ENCODE measurements at regions not wholly inside any gene's neighbourhood (a gene's known extent, or its start where the extent isn't known, plus 50 kb on each side); places are given as distances from the start of the nearest gene placed in this dataset.

DNA sequence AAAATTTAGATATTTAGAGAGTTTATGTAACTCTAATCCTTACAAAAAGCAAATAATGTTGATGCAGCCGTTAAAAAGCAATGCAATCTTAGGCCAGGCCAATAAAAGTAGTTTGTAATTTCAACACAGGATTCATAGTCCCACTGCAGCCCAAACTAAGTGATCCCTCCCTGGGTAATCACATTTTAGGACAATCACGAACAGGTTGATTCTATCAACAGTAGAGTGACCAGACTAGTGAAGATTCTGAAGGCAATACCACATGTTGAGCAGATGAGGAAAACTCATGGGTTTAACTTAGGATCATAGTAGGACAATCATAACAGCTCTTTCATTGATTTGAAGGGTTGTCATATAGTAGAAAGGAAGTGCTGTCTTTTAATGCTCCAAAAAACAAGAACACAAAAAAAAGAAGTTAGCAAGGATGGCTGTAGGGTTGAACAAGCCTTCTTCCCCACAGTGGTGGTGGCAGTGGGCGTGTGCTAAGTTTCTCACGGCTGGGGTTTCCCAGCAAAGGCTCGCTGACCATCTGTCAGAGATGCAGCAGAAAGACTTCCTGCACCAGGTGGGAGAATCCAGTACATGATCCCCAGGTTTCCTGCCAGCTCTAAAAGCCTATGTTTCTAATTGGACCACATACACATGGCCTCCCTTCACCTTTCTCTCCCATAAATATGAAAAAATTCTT lies 212.2 kb downstream of the CHRM2 start:
- H3K9me1 ChIP-seq (replicated peaks; ENCODE audit: control insufficient read depth, extremely low read depth, insufficient read depth, low read length): no peaks in the 10 kb centered on the region
- no peaks in the 10 kb centered on the region for H3K4me1 ChIP-seq (ENCODE audit: control insufficient read depth, extremely low read depth, insufficient read depth, low read length)
- DNase-seq (ENCODE audit: low read depth, low spot score): no peak
- no peaks in the 10 kb centered on the region for H3K27me3 ChIP-seq (ENCODE audit: control insufficient read depth in 2 of 2, insufficient read depth in 2 of 2, low read length in 2 of 2)
- no peak overlapping the region for H3K27ac ChIP-seq (ENCODE audit: insufficient read depth, low read depth, low read length)
- no peak overlapping the region for H3K4me3 ChIP-seq (replicated peaks in 1 of 3; ENCODE audit: insufficient read depth in 1 of 3, low read depth in 1 of 3, low read length in 3 of 3)
- no peaks in the 10 kb centered on the region for H3K79me2 ChIP-seq (ENCODE audit: control insufficient read depth, insufficient read depth, low read length)
- POLR2A ChIA-PET: no interaction called here
- dilution Hi-C loops (cut with MboI; ENCODE audit: extremely low pct_ligation_motif_present, low sequenced_read_pairs) (no loop called here), intact Hi-C loops (cut with micrococcal nuclease) (no loop called here)
- no TSS peak for BruUV-seq (replicated peaks)
- no peak overlapping the region for H3K9ac ChIP-seq (replicated peaks; ENCODE audit: extremely low read depth, insufficient read depth, low read length)
- FAIRE-seq: no peak
- no peak for TF ChIP-seq FOS (IDR thresholded peaks at IDR 0.05; ENCODE audit: borderline replicate concordance, insufficient read depth, low read length)
- no peak for TF ChIP-seq MYC (IDR thresholded peaks at IDR 0.05; ENCODE audit: low read depth, low read length)
- TF ChIP-seq POLR2AphosphoS5 (IDR thresholded peaks at IDR 0.05; ENCODE audit: insufficient read depth, low read depth, low read length): no peak
- no peak for TF ChIP-seq POLR2A (IDR thresholded peaks at IDR 0.05; ENCODE audit: low read depth, low read length)
- TF ChIP-seq GATA2 (IDR thresholded peaks at IDR 0.05; ENCODE audit: insufficient read depth, insufficient read length, low read depth, low read length): no peak
- TF ChIP-seq EZH2 (IDR thresholded peaks at IDR 0.05; ENCODE audit: borderline replicate concordance, low read depth, low read length, severe bottlenecking): no peak
- TF ChIP-seq, protein P1, sequence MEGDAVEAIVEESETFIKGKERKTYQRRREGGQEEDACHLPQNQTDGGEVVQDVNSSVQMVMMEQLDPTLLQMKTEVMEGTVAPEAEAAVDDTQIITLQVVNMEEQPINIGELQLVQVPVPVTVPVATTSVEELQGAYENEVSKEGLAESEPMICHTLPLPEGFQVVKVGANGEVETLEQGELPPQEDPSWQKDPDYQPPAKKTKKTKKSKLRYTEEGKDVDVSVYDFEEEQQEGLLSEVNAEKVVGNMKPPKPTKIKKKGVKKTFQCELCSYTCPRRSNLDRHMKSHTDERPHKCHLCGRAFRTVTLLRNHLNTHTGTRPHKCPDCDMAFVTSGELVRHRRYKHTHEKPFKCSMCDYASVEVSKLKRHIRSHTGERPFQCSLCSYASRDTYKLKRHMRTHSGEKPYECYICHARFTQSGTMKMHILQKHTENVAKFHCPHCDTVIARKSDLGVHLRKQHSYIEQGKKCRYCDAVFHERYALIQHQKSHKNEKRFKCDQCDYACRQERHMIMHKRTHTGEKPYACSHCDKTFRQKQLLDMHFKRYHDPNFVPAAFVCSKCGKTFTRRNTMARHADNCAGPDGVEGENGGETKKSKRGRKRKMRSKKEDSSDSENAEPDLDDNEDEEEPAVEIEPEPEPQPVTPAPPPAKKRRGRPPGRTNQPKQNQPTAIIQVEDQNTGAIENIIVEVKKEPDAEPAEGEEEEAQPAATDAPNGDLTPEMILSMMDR (IDR thresholded peaks at IDR 0.05; ENCODE audit: extremely low read depth in 1 of 2, insufficient read depth in 1 of 2, low read depth in 1 of 2, low read length in 2 of 2): no peak
- TF ChIP-seq JUN (IDR thresholded peaks at IDR 0.05; ENCODE audit: borderline replicate concordance, insufficient read depth, insufficient read length, low read depth): no peak
- TF ChIP-seq, protein P2, sequence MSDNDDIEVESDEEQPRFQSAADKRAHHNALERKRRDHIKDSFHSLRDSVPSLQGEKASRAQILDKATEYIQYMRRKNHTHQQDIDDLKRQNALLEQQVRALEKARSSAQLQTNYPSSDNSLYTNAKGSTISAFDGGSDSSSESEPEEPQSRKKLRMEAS (IDR thresholded peaks at IDR 0.05; ENCODE audit: insufficient read depth, insufficient read length): no peak
- H3K4me2 ChIP-seq (ENCODE audit: insufficient read depth, low read length): no peak overlapping the region
- H2AFZ ChIP-seq (ENCODE audit: low read depth, low read length): no peak overlapping the region
- H3K36me3 ChIP-seq (ENCODE audit: control insufficient read depth in 2 of 2, extremely low read depth in 1 of 2, insufficient read depth in 2 of 2, low read length in 2 of 2): no peaks in the 10 kb centered on the region
- H4K20me1 ChIP-seq (replicated peaks; ENCODE audit: control insufficient read depth, extremely low read depth, insufficient read depth, low read length): no peaks in the 10 kb centered on the region
- CTCF ChIA-PET: no interaction called here
- H3K9me3 ChIP-seq (replicated peaks; ENCODE audit: control insufficient read depth, insufficient read depth, low read length): no peaks in the 10 kb centered on the region
